GM21576 (cell line): ENCODE measurements at regions not wholly inside any gene's neighbourhood (a gene's known extent, or its start where the extent isn't known, plus 50 kb on each side); places are given as distances from the start of the nearest gene placed in this dataset.

Experiments
- ATAC-seq: cut with Tn5 transposase; IDR thresholded peaks from one replicate; pipeline ENCODE4 v1.9.1; 2021; ENCODE audit warnings: mild to moderate bottlenecking, moderate library complexity; ENCODE audit not compliant: unreplicated experiment

DNA sequence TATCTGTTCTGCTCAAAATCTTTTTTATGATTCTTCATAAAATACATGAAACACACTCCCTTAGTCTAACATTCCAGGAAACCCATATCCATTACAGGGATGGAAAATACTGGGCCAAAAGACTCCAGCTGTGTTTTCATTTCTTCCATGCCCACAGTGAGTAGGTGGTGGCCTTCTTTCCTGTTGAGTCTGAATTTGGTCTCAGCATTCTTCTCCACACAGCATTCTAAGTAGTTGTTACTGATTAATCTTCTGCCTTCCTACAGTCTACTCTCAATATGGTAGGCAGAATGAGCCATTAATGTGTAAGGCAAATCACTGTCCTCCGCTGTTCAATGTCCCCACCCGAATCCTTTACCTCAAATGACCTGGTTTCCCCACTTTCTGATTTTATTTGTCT, 370.6 kb upstream of the RPS6KA3 start:
- ATAC-seq: no peak

DNA sequence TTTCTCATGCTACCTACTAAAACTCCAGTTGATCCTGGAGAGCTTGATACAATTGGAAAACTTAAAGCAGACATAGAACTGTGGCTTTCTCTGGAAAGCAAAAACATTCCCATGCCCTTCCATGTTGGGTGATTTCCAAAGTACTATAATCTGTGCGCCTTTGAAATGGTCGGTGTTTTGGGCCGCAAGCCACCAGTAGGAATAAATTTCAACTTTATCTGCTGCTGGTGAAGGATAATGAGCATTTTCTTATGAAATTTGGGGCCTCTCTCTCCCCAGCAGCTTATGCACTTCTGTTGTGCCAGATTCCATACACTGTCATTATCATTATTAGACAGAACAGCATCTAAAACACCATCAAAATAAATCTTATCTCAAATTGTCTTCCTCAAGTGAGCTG, 366.7 kb upstream of the RPS6KA3 start:
- ATAC-seq: no peak

DNA sequence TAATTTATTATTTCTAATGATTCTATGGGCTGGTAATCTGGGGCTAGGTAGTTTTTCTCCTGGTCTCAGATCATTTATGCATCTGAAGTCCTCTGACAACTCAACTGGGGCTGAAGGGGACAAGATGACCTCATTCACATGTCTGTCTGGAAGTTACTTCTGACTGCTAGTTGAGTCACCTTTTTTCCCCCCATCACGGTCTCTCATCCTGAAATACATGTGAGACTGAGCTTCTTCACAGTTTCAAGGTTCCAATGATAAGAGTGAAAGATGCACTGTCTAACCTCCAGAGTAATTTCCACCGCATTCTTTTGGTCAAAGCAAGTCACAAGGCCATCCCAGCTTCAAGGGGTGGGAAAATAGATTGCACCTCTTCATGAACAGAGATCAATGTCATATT, 356.7 kb upstream of the RPS6KA3 start:
- no peak for ATAC-seq

DNA sequence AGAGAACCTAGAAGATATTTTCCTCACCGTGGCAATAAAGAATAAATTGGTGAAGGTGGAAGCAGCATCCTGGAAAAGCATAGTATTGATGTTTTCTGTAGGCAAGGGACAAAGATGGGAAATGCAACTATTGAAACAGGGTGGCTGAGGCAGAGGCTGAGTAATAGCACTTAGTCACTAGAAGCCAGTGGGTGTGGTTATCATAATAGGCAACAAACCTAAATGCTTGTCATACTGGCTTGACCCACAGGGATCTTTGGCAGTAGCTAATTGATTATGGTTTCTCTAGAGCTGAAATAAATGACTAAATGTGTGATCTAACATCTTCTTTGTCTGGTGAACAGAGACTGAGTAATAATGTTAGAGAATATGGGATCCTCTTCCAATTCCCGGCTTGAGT, 353.6 kb upstream of the RPS6KA3 start:
- ATAC-seq: no peak

DNA sequence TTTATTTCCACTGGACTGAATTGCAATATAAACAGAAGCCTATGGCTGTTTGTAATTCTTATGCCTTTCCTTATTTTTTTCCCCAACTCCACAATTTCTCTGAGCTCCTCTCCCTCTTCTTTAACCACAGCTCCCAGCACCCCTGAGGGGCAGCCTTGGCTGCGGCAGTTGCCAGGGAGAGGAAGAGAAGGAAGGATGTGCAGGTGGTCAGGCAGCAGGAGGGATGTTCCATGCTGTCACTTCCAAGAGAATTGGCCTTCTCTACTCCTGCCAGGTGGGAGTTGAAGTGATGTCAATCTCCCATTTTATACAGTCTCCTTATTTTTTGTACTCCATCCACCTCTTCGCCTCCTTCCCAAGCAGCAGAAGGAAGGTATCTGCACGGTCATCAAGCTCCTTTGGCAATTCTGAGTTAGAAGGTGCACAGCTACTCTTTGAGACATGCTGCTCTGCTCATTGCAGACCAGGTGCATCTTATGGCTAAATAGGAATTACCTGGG, 343.3 kb upstream of the RPS6KA3 start:
- no peak for ATAC-seq

DNA sequence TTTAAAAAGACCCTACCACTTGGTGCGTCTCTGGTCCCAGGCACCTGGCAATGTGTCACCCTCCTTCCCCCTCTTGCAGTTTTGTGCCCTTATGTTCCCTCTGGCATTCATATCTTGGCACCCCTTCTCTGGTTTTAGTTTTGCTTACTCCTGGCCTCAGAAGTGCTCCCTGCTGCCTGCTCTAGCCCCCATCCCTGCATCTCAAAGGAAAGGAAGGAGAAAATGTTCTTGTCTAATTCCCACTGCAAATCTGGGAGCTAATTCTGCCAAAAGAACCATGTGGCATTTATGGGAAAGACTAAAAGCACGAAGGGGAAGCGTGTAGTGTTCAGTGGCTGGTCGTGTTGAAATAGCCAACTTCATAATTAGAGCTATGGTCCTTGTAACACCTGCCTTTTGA, 340.1 kb upstream of the RPS6KA3 start:
- ATAC-seq: no peak

GRCh38 chrX:20596856-20597255, 330.1 kb upstream of the RPS6KA3 start:
- ATAC-seq: no peak

DNA sequence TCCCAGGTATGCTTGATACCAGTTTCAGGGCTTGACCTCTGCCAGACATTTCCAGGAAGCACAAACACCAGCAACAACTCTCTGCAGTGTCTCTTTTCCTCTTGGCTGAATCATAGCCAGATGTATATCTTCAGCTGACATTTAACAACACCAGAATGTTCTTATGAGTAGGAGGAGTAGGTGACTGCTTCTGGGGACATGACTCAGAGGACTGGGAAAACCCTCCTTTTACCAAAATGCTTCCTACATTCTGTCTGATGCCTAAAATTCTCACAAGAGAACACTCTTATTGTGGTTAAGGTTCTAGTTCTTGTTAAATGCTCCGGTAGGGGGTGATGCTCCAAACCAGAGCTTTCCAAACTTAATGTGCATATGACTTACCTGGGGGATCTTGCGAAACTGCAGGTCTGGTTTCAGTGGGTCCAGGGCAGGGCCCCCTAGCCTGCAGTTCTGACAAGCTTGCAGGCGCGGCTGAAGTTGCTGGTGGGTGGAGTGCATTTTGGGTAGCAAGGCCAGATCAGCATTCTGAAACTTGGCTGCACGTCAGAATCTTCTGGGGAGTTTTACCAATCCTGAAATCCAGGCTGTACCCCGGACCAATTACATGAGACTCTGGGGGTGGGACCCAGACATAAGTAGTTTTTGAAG, 329.3 kb upstream of the RPS6KA3 start:
- no peak for ATAC-seq

DNA sequence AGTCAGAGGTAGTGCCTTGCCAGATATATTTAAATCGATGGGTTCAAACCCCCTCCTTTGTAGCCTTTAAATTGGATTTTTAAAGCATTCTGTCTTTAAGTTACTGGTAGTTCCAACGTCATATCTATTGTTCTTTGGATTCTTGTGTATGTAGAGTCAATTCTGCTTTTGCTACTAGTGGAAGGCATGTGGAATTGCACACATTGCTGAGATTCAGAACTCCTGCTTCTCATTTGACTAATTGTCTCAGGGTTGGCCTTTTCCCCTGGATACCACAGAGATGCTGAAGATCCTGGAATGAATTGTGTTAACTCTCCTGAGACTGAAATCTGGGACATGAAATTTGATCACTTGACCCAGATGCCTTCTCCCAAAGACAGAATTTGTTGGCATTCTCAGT, 328.3 kb upstream of the RPS6KA3 start:
- ATAC-seq: no peak

DNA sequence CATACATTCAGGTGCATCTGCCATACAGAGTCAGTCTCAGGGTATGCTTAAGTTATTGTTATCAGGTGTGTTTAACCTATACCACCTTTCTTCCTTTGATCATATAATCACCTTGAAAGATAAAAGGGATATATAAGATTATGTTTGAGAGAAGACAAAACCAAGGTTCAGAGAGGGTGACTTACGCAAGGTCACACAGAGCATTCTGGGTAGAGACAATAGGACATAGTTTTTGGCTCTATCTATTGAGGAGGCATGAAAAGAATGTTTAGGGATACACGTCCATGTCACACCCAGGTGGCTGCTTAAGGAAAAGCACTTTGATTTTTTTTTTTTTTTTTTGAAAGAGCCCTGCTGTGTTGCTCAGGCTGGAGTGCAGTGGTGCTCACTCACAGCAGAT, 327.1 kb upstream of the RPS6KA3 start:
- ATAC-seq: no peak

DNA sequence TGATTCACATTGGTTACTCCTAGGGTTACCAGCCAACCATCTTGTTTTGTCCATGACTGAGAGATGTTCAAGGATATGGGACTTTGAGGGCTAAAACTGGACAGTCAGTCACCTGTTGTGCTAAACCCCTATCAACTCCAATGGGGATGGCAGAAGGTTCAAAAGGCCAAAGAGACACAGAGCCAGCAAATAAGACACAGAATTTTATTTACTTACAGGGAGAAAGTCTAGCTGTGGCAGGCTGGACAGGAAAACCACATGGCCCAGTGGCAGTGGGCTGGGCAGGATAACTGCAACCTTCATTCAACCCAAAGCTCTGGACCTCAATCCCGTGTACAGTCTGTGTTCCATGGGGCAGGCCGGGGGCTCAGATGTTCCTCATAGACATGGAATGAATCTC, 326.7 kb upstream of the RPS6KA3 start:
- no peak for ATAC-seq

- ATAC-seq: no peak
These were observed 324.5 kb upstream of the RPS6KA3 start for GRCh38 chrX:20591246-20591645.

DNA sequence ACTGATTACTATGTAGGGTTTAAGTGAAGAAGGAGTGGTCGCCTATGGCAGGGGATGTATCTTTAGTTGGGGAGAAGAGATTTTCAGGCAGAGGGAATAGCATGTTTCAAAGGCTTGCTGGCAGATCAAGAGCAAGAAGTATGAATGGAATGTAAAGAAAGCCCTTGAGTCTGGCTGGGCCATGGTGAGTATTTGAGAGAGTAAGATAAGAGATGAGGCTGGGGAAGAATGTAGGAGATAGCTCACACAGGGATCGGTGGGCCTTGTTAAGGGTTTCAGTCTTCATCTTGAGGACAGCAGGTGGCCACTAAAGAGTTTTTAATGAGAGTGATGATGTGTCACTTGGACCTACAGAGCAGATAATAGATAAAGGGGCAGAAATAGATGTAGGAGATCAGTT, 319.1 kb upstream of the RPS6KA3 start:
- ATAC-seq: no peak

DNA sequence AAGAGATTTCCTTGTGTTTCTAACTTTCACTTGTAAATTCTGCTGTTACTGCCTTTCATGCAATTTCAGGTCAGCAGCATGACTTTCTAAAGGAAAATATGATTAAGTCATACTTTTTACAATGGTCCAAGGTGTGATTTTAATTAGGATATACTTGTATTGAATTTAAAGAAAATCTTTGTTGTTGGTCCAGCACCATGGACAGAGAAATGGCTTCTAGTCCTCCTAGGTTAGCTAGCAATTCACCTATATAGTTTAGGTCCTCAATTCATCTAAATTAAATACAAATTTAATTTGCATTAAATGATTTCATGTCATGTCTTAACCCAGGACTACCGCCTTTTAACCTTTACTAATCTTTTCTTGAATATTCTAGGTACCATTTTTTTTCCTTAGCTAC, 304.9 kb upstream of the RPS6KA3 start:
- ATAC-seq: no peak

GRCh38 chrX:20567108-20567507, 300.4 kb upstream of the RPS6KA3 start:
- no peak for ATAC-seq

- peak; percentile 59 for ATAC-seq
These were observed 280.9 kb upstream of the RPS6KA3 start for GRCh38 chrX:20547611-20548051.

- no peak for ATAC-seq
These were observed 278.8 kb upstream of the RPS6KA3 start for GRCh38 chrX:20545538-20545937.

- ATAC-seq: no peak
These were observed 275.4 kb upstream of the RPS6KA3 start for GRCh38 chrX:20542072-20542471.

- ATAC-seq: no peak
These were observed 272.3 kb upstream of the RPS6KA3 start for GRCh38 chrX:20538974-20539373.

DNA sequence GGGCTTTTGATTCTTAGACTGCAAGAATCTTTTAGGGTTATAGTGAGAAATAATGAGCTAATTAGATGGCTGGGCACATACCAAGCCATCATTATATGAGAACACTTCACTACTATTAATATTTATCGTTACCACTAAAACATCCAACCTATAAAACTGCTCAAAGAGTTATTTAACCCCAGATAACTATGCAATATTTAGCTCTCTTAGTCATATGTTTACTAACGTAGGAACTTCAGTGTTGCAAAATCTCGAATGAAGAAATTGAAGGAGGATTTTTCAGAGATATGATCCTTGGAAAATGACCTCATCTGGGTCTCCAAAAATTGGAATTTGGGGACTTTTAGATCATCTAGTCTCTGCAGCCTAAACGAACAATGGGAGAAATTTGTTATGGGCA, 265.0 kb upstream of the RPS6KA3 start:
- no peak for ATAC-seq

DNA sequence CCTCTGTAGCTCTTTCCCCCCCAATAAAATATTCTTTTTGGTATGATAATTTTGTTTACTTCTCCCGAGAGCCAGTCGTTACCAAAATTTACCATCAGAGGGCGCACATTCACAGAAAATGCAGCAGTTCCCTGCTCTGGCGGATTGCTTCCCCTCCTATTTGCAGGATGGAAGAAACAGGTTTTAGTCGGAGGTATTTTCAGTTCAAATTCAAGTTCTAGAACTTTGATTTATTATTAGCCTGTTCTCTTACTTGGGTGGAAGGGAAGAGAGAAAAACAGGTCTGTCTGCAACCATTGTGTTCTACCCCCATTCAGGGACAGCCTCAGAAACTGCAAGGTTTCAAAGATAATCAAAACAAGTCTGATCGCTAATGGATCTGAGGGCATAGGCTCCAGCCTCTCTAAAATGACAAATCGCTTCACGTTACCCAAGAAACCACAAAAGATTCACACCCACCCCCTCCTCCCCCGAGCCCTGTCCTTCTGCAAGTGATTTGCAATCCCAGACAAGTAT, 263.8 kb upstream of the RPS6KA3 start:
- ATAC-seq: peak; percentile 67

- no peak for ATAC-seq
These were observed 263.0 kb upstream of the RPS6KA3 start for GRCh38 chrX:20529711-20530110.

- no peak for ATAC-seq
These were observed 262.6 kb upstream of the RPS6KA3 start for GRCh38 chrX:20529301-20529700.
